HepG2 (cell line): ENCODE measurements at regions not wholly inside any gene's neighbourhood (a gene's known extent, or its start where the extent isn't known, plus 50 kb on each side); places are given as distances from the start of the nearest gene placed in this dataset.

Experiments
- ATAC-seq: fragments of 200-7000 bp; cut with Tn5 transposase; 3 replicates; pipeline ENCODE4 v1.9.1; 2020; ENCODE audit warnings: mild to moderate bottlenecking, moderate library complexity
- BruUV-seq: library from RNA; stranded (reverse); fragments of 400-500 nt; replicated peaks from 2 replicates; lab custom pipeline; 2021; lab: Mats Ljungman, UMichigan
- CTCF ChIA-PET: fragments of 300-600 bp; formaldehyde crosslinking; extraction: SDS; loops from one replicate; lab custom pipeline; 2021; ENCODE audit warnings: low total read pairs, inconsistent platforms, low intra/inter-chr PET ratio; lab: Yijun Ruan, JAX
- POLR2A ChIA-PET: fragments of 350-600 bp; sonication (Branson Sonifier 250); formaldehyde crosslinking; loops from one replicate; lab custom pipeline; 2020; ENCODE audit warnings: antibody characterized with exemption, inconsistent platforms; lab: Yijun Ruan, JAX
- DNase-seq: peaks from one replicate; pipeline ENCODE4 v3.0.0-alpha.2; 2015; ENCODE audit warnings: low spot score
- FAIRE-seq: peaks from 3 replicates; lab custom pipeline; 2011; peaks lifted over from hg19 to GRCh38; lab: Jason Lieb, UNC
- H2AFZ ChIP-seq: one replicate; pipeline ENCODE4 v1.6.1; 2011; ENCODE audit warnings: low read length, inconsistent platforms
- H3K27ac ChIP-seq: fragments of 300-600 bp; 3 replicates; pipeline ENCODE4 v1.8.0; 2011; ENCODE audit warnings: mixed run types, mild to moderate bottlenecking, mixed read lengths, low read length, inconsistent platforms; ENCODE audit not compliant: insufficient read depth; ENCODE audit errors: extremely low read length
- H3K27me3 ChIP-seq, 2 experiments: fragments of 200-600 bp in 1 of 2; 2 replicates in 1 of 2; 3 replicates in 1 of 2; pipeline versions ENCODE4 v1.6.0 to v1.8.0; 2011; ENCODE audit warnings: low read length in 2 of 2, mild to moderate bottlenecking in 2 of 2, moderate library complexity in 2 of 2, inconsistent platforms in 1 of 2; ENCODE audit not compliant: insufficient read depth in 2 of 2, control insufficient read depth in 1 of 2
- H3K36me3 ChIP-seq, 2 experiments: fragments of 200-600 bp in 1 of 2; replicated peaks in 1 of 2; 2 replicates in 1 of 2; 3 replicates in 1 of 2; pipeline versions ENCODE4 v1.5.1 to v1.8.0; 2011; ENCODE audit warnings: low read length in 2 of 2, inconsistent platforms in 1 of 2; ENCODE audit not compliant: insufficient read depth in 2 of 2, control insufficient read depth in 1 of 2
- H3K4me1 ChIP-seq: 2 replicates; pipeline ENCODE4 v1.5.1; 2012; ENCODE audit warnings: low read length, inconsistent platforms; ENCODE audit not compliant: insufficient read depth
- H3K4me2 ChIP-seq: 2 replicates; pipeline ENCODE4 v1.6.0; 2011; ENCODE audit warnings: low read depth, low read length, inconsistent platforms
- H3K4me3 ChIP-seq, 3 experiments: fragments of 200-600 bp in 1 of 3; sonication (generic), shearing (Covaris generic) in 1 of 3; replicated peaks in 1 of 3; 2 replicates each; pipeline ENCODE4 v1.5.1; 2011 to 2016; ENCODE audit warnings: low read length in 3 of 3, inconsistent platforms in 2 of 3, low read depth in 2 of 3, mild to moderate bottlenecking in 2 of 3, control low read depth in 1 of 3, mixed read lengths in 1 of 3; ENCODE audit not compliant: insufficient read depth in 1 of 3
- H3K79me2 ChIP-seq: one replicate; pipeline ENCODE4 v1.6.1; 2011; ENCODE audit warnings: low read length, inconsistent platforms; ENCODE audit not compliant: insufficient read depth
- H3K9ac ChIP-seq: 2 replicates; pipeline ENCODE4 v1.6.0; 2011; ENCODE audit warnings: mild to moderate bottlenecking, low read depth, low read length, inconsistent platforms; ENCODE audit not compliant: insufficient read depth
- H3K9me3 ChIP-seq: 2 replicates; pipeline ENCODE4 v1.5.1; 2012; ENCODE audit warnings: mild to moderate bottlenecking, low read length
- H4K20me1 ChIP-seq: 2 replicates; pipeline ENCODE4 v1.6.0; 2011; ENCODE audit warnings: inconsistent platforms, mild to moderate bottlenecking, low read length, moderate library complexity; ENCODE audit not compliant: insufficient read depth
- KDM6A ChIP-seq: IDR thresholded peaks from 2 replicates; pipeline ENCODE4 v1.6.1; 2016; ENCODE audit warnings: low read depth
- ZNF12 ChIP-seq: sonication (generic); formaldehyde crosslinking; IDR thresholded peaks from 2 replicates; pipeline ENCODE4 v1.5.0; 2020; ENCODE audit warnings: missing genetic modification reagents
- ZSCAN29 ChIP-seq: sonication (generic); formaldehyde crosslinking; conservative IDR thresholded peaks from 2 replicates; pipeline ENCODE4 v1.4.0; 2020; ENCODE audit warnings: mild to moderate bottlenecking, missing genetic modification reagents
- ZUFSP ChIP-seq: sonication (generic); formaldehyde crosslinking; IDR thresholded peaks from 2 replicates; pipeline ENCODE4 v1.9.0; 2021; ENCODE audit warnings: missing genetic modification reagents, mild to moderate bottlenecking, borderline replicate concordance
- WGBS: methylation state at CpG from one replicate; pipeline ENCODE4 v1.1.6; 2017; ENCODE audit warnings: low lambda C conversion rate; 5-methylcytosine and 5-hydroxymethylcytosine counted together
- in situ Hi-C: cut with HindIII; loops from 2 replicates; pipeline ENCODE4 v1.10.0; 2017; ENCODE audit warnings: low pct_unique_long_range_greater_than_20kb; ENCODE audit not compliant: extremely low pct_ligation_motif_present
- intact Hi-C: fragments of 100-400 bp; cut with micrococcal nuclease; formaldehyde crosslinking; loops from one replicate; pipeline ENCODE4 v1.10.0; 2022; ENCODE audit not compliant: unreplicated experiment

GRCh38 chr2:16607301-16607700 is 58.3 kb downstream of the CYRIA start:
- H3K27me3 ChIP-seq, result no peaks in the 10 kb centered on the region; a peak in 1 of 5 replicates
- no peaks in the 10 kb centered on the region for H3K36me3 ChIP-seq
- DNase-seq (no peak), ATAC-seq (no peak), FAIRE-seq (no peak)
- H4K20me1 ChIP-seq, result no peaks in the 10 kb centered on the region
- 23% methylated on average over 7 of the region's 7 CpGs for WGBS
- no peak overlapping the region for H3K4me2 ChIP-seq
- ChIA-PET POLR2A (no interaction called here), CTCF (interaction anchor here (2.9 kb wide), 1 partner anchor 54 kb away, joined by 65 read pairs; no protein-coding TSS in a partner anchor)
- no peak for TF ChIP-seq KDM6A (CRISPR knock-in tag)
- TF ChIP-seq ZUFSP (CRISPR knock-in tag), result no peak
- no peaks in the 10 kb centered on the region for H3K9me3 ChIP-seq
- H3K4me1 ChIP-seq, result 0 out of 2 replicates have a peak, but pooled peaks cover 4% of the 10 kb centered on the region
- intact Hi-C loops (no loop called here), in situ Hi-C loops (loop anchor here (5.0 kb wide), 1 partner anchor 55 kb away; no protein-coding TSS in a partner anchor)
- BruUV-seq, result no TSS peak
- no peak overlapping the region for H3K27ac ChIP-seq
- no peak overlapping the region for H3K4me3 ChIP-seq
- H2AFZ ChIP-seq, result no peak overlapping the region
- H3K9ac ChIP-seq, result no peak overlapping the region
- H3K79me2 ChIP-seq, result no peaks in the 10 kb centered on the region

GRCh38 chr2:16604236-16604635 is 61.4 kb downstream of the CYRIA start:
- ATAC-seq (no peak), FAIRE-seq (no peak), DNase-seq (no peak)
- H3K27me3 ChIP-seq, result no peaks in the 10 kb centered on the region; a peak in 1 of 5 replicates
- H3K36me3 ChIP-seq, result no peaks in the 10 kb centered on the region
- CTCF ChIA-PET, result no interaction called here
- intact Hi-C loops (no loop called here), in situ Hi-C loops (no loop called here)
- H3K4me1 ChIP-seq, result 0 out of 2 replicates have a peak, but pooled peaks cover 4% of the 10 kb centered on the region
- H3K79me2 ChIP-seq, result no peaks in the 10 kb centered on the region
- no peaks in the 10 kb centered on the region for H3K9me3 ChIP-seq
- no peak overlapping the region for H3K4me3 ChIP-seq
- no peak overlapping the region for H3K27ac ChIP-seq
- H3K4me2 ChIP-seq, result no peak overlapping the region
- POLR2A ChIA-PET, result no interaction called here
- no peak overlapping the region for H3K9ac ChIP-seq
- H2AFZ ChIP-seq, result no peak overlapping the region
- 23% methylated on average over 4 of the region's 4 CpGs for WGBS
- no TSS peak for BruUV-seq
- H4K20me1 ChIP-seq, result no peaks in the 10 kb centered on the region
- TF ChIP-seq ZNF12 (CRISPR knock-in tag) (no peak), ZSCAN29 (CRISPR knock-in tag) (no peak)
